Kidney (tissue), 13 donors: ENCODE measurements at regions not wholly inside any gene's neighbourhood (a gene's known extent, or its start where the extent isn't known, plus 50 kb on each side); places are given as distances from the start of the nearest gene placed in this dataset.
A peak's percentile ranks its signal among the peaks of the same experiment; 100 is the strongest.

ENCODE experiments used
- DNase-seq, 5 donors: peaks; one replicate each; pipeline ENCODE4 v3.0.0-alpha.2; 2013 to 2020
- FAIRE-seq: peaks from 2 replicates; lab custom pipeline; 2012; peaks lifted over from hg19 to GRCh38; lab: Jason Lieb, UNC
- H3K27ac ChIP-seq, 2 donors: one replicate each; pipeline ENCODE4 v1.7.0; 2013; ENCODE audit warnings: low read depth in 2 of 2, low read length in 2 of 2, inconsistent platforms in 1 of 2
- H3K27me3 ChIP-seq: one replicate; pipeline ENCODE4 v1.7.1; 2013; ENCODE audit warnings: low read length, inconsistent platforms; ENCODE audit not compliant: control insufficient read depth, insufficient read depth
- H3K36me3 ChIP-seq, 3 donors: one replicate each; pipeline versions ENCODE4 v1.7.0 to v1.7.1; 2013; ENCODE audit warnings: low read length in 3 of 3, control low read depth in 1 of 3, inconsistent platforms in 1 of 3; ENCODE audit not compliant: insufficient read depth in 3 of 3, control insufficient read depth in 2 of 3
- H3K4me1 ChIP-seq, 3 donors: one replicate each; pipeline versions ENCODE4 v1.7.0 to v1.7.1; 2013; ENCODE audit warnings: low read length in 3 of 3, inconsistent platforms in 1 of 3, low read depth in 1 of 3; ENCODE audit not compliant: control insufficient read depth in 2 of 3, insufficient read depth in 2 of 3
- H3K4me3 ChIP-seq, 3 donors: one replicate each; pipeline versions ENCODE4 v1.7.0 to v1.8.1; 2013; ENCODE audit warnings: low read length in 3 of 3, control low read depth in 1 of 3, inconsistent platforms in 1 of 3
- H3K9ac ChIP-seq, 3 donors: one replicate each; pipeline versions ENCODE4 v1.7.0 to v1.7.1; 2013; ENCODE audit warnings: low read length in 3 of 3, control low read depth in 1 of 3, inconsistent platforms in 1 of 3
- H3K9me3 ChIP-seq, 3 donors: one replicate each; pipeline versions ENCODE4 v1.7.0 to v1.7.1; 2013; ENCODE audit warnings: low read length in 3 of 3, control low read depth in 1 of 3, inconsistent platforms in 1 of 3; ENCODE audit not compliant: control insufficient read depth in 2 of 3, insufficient read depth in 1 of 3
- CTCF ChIP-seq: IDR thresholded peaks from 3 replicates; pipeline ENCODE4 v1.5.1; 2012; ENCODE audit warnings: mild to moderate bottlenecking, moderate library complexity, borderline replicate concordance; ENCODE audit not compliant: insufficient read depth; ENCODE audit errors: extremely low read depth
- intact Hi-C: fragments of 100-400 bp; cut with DNase I; formaldehyde crosslinking; loops from one replicate; pipeline ENCODE4 v1.11.1; 2022
- donor health status: control.
- donor health status: control.
- donor health status: control.
- donor health status: control.
- donor health status: control.
- donor health status: DM: yes; HTN: yes; CAD: no.
- donor health status: Normal renal cell carcinoma (clear cell type).

- FAIRE-seq: no peak
Observed at GRCh38 chr6:168226902-168227318, 92.7 kb downstream of the DACT2 start.

GRCh38 chr6:168226061-168226752 is 93.4 kb downstream of the DACT2 start:
- Histone ChIP-seq H3K4me1 (no peaks in the 10 kb centered on the region), H3K4me3 (no peak overlapping the region), H3K36me3 (no peaks in the 10 kb centered on the region), H3K9me3 (no peaks in the 10 kb centered on the region), H3K9ac (no peak overlapping the region), H3K27me3 (no peaks in the 10 kb centered on the region), H3K27ac (no peak overlapping the region)
- FAIRE-seq: no peak
- peak in 1 of 5 donors; percentile 35 for DNase-seq
- intact Hi-C loops: no loop called here
- no peak for TF ChIP-seq CTCF

More at GRCh38 chr6:168226902-168227318, 92.7 kb downstream of the DACT2 start:
- H3K27me3 ChIP-seq: no peaks in the 10 kb centered on the region
- no peak overlapping the region for H3K4me3 ChIP-seq
- no peaks in the 10 kb centered on the region for H3K4me1 ChIP-seq
- H3K9me3 ChIP-seq: no peaks in the 10 kb centered on the region
- no peaks in the 10 kb centered on the region for H3K36me3 ChIP-seq
- TF ChIP-seq CTCF: no peak
- no peak for DNase-seq
- intact Hi-C loops: no loop called here
- no peak overlapping the region for H3K9ac ChIP-seq
- H3K27ac ChIP-seq: no peak overlapping the region

DNA sequence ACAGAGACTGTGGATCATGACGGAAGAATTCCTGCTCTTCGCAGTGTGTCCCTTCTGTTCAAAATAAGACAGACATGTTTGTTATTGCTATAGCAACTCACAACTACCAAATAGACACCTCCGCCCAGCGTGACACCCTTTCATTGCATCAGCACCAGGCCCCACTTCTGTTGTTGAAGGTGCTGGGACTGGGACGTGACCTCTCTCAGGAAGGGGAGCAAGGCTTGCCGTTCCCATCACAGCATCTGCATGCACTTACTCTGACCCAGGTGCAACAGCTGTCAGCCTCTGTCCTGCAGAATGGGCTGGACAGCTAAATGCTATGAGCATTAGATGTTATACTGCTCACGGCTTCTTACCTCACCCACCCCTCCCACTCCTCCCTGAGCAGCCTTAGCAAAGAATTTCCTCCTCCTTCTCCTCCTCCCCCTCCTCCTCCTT is 94.1 kb downstream of the DACT2 start:
- no peak overlapping the region for H3K9ac ChIP-seq
- H3K4me1 ChIP-seq: no peaks in the 10 kb centered on the region
- peak in 2 of 5 donors; percentile 43 to 58 for DNase-seq
- intact Hi-C loops: no loop called here
- TF ChIP-seq CTCF: no peak
- H3K27me3 ChIP-seq: no peaks in the 10 kb centered on the region
- no peak overlapping the region for H3K4me3 ChIP-seq
- H3K9me3 ChIP-seq: no peaks in the 10 kb centered on the region
- H3K36me3 ChIP-seq: no peaks in the 10 kb centered on the region
- H3K27ac ChIP-seq: no peak overlapping the region
- FAIRE-seq: no peak
